ENCODE measurements at regions not wholly inside any gene's neighbourhood (a gene's known extent, or its start where the extent isn't known, plus 50 kb on each side); places are given as distances from the start of the nearest gene placed in this dataset.

DNA sequence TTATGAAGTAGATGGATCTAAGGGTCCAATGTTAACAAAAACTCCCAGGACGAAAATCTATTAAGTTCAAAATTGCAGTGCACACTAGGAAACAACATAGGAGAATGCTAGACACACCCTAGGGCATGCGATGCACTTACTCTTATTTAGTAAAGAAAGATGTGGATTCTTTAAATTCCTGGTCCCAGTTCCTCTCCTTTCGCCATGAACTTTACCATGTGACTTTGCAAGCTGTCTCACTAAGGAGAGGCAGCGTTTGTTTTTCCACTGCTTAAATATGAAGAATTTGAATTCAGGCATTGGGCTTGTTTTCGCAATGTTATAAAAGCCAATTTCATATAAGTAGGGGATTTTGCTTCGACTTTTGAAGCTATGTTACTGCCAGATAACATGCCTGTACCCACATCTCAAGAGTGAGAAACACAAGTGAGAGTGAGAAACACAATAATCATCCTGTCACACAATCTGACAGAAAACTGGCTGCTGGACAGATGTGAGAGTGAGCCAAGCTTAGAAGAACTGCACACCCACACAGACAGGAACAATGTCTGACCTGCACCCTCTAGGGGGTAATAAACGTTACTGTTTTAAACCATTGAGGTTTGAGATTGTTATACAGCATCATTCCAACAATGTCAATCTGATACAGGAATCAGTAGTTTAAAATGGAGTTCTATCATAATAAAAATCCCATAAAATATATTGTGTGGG lies 1308.4 kb downstream of the SLITRK5 start:
- DNase-seq (ENCODE audit: low spot score in 2 of 2): no peak
- no peaks in the 10 kb centered on the region for H3K9me3 ChIP-seq
- H3K27me3 ChIP-seq: no peaks in the 10 kb centered on the region
- TF ChIP-seq, protein P1, sequence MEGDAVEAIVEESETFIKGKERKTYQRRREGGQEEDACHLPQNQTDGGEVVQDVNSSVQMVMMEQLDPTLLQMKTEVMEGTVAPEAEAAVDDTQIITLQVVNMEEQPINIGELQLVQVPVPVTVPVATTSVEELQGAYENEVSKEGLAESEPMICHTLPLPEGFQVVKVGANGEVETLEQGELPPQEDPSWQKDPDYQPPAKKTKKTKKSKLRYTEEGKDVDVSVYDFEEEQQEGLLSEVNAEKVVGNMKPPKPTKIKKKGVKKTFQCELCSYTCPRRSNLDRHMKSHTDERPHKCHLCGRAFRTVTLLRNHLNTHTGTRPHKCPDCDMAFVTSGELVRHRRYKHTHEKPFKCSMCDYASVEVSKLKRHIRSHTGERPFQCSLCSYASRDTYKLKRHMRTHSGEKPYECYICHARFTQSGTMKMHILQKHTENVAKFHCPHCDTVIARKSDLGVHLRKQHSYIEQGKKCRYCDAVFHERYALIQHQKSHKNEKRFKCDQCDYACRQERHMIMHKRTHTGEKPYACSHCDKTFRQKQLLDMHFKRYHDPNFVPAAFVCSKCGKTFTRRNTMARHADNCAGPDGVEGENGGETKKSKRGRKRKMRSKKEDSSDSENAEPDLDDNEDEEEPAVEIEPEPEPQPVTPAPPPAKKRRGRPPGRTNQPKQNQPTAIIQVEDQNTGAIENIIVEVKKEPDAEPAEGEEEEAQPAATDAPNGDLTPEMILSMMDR (IDR thresholded peaks at IDR 0.05): no peak
- no peak for TF ChIP-seq POLR2A (IDR thresholded peaks at IDR 0.05)
- TF ChIP-seq POLR2AphosphoS5 (IDR thresholded peaks at IDR 0.05): no peak
- H3K27ac ChIP-seq: no peak overlapping the region
- H3K36me3 ChIP-seq: no peaks in the 10 kb centered on the region
- intact Hi-C loops (cut with DNase I; ENCODE audit: low total_unique reads): no loop called here
- no peaks in the 10 kb centered on the region for H3K4me1 ChIP-seq
- H3K4me3 ChIP-seq: no peak overlapping the region

DNA sequence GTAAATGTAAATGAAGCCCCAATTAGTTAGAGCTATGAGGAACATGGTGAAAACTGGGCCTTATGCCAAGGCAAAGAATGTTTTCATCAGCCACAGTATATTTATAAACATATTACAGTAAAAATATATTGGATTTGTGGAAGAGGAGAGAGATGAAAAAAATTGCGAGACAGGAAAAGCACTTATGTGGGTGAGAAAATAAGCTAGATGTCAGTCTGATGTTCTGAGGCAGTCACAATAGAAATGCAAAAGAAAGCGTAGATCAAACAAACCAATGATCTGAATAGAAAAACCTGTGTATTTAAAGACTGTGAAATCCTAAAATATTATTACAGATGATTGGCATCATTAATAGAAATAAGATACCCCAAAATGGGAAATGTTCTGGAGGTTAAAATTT lies 1332.5 kb downstream of the SLITRK5 start:
- no peak overlapping the region for H3K27ac ChIP-seq
- no peaks in the 10 kb centered on the region for H3K27me3 ChIP-seq
- intact Hi-C loops (cut with DNase I; ENCODE audit: low total_unique reads): loop anchor here (5.0 kb wide), 1 partner anchor 234 kb away; no protein-coding TSS in a partner anchor
- TF ChIP-seq POLR2AphosphoS5 (IDR thresholded peaks at IDR 0.05) (no peak), POLR2A (IDR thresholded peaks at IDR 0.05) (no peak)
- TF ChIP-seq, protein P1 (IDR thresholded peaks at IDR 0.05): no peak
- no peaks in the 10 kb centered on the region for H3K4me1 ChIP-seq
- no peak for DNase-seq (ENCODE audit: low spot score in 2 of 2)
- H3K9me3 ChIP-seq: no peaks in the 10 kb centered on the region
- H3K4me3 ChIP-seq: no peak overlapping the region
- H3K36me3 ChIP-seq: no peaks in the 10 kb centered on the region

DNA sequence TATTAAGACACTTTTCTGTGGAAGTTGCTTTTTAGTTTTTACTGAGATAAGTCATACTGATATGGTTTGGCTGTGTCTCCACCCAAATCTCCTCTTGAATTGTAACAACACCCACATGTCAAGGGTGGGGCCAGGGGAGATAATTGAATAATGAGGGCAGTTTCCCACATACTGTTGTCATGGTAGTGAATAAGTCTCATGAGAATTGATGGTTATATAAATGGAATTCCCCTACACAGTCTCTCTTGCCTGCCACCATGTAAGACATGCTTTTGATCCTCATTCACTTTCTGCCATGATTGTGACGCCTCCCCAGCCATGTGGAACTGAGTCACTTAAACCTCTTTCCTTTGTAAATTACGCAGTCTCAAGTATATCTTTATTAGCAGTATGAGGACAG lies 1340.4 kb downstream of the SLITRK5 start:
- Histone ChIP-seq H3K27ac (no peak overlapping the region), H3K27me3 (no peaks in the 10 kb centered on the region), H3K9me3 (no peaks in the 10 kb centered on the region), H3K36me3 (no peaks in the 10 kb centered on the region), H3K4me3 (no peak overlapping the region), H3K4me1 (no peaks in the 10 kb centered on the region)
- intact Hi-C loops (cut with DNase I; ENCODE audit: low total_unique reads): no loop called here
- no peak for DNase-seq (ENCODE audit: low spot score in 2 of 2)
- TF ChIP-seq, protein P1 (IDR thresholded peaks at IDR 0.05): no peak
- TF ChIP-seq POLR2AphosphoS5 (IDR thresholded peaks at IDR 0.05): no peak

DNA sequence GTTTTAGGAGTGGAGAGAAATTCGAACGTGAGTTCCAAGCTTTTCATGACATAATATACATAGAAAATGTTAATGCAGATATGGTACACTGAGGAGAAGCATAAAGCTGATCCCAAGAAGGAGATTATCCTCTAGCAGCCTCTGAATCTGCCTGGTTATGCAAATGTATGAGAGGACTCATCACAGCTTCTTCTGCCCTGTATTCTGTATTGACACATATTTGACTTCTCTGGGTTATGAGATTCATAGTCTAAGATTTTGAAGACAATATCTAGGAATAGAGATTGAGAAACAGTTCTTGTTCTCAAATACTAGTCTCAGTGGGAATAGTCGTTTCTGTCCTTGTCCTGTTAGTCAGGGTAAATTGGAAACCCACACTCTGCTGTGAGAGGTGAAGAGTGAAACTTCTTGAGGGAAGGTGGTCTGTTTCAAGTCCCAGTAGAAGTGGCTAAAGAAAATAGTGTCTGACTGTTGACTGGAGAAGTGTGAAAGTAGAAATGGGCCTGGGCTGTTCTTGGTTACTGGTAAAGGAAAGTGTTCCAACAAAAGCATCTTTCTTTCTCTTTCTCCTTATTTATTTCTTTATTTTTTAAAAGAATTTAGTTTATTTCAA lies 1356.6 kb downstream of the SLITRK5 start:
- Histone ChIP-seq H3K27ac (no peak overlapping the region), H3K27me3 (no peaks in the 10 kb centered on the region), H3K4me1 (no peaks in the 10 kb centered on the region), H3K36me3 (no peaks in the 10 kb centered on the region), H3K9me3 (peaks cover 0 to under 1% of the 10 kb centered on the region in 2 donors), H3K4me3 (no peak overlapping the region)
- TF ChIP-seq POLR2A (IDR thresholded peaks at IDR 0.05) (no peak), POLR2AphosphoS5 (IDR thresholded peaks at IDR 0.05) (no peak)
- TF ChIP-seq, protein P1 (IDR thresholded peaks at IDR 0.05): no peak
- DNase-seq (ENCODE audit: low spot score in 2 of 2): no peak
- intact Hi-C loops (cut with DNase I; ENCODE audit: low total_unique reads): no loop called here

DNA sequence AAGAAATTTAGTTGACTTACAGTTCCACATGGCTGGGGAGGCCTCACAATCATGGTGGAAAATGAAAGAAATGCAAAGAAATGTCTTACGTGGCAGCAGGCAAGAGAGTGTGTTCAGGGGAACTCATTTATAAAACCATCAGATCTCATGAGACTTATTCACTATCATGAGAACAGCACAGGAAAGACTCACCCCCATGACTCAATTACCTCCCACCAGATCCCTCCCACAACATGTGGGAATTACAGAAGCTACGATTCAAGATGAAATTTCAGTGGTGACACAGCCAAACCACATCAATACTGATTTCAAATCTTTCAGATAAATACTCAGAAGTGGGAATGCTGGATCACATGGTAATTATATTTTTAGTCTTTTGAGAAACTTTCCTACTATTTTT lies 1357.9 kb downstream of the SLITRK5 start:
- TF ChIP-seq POLR2AphosphoS5 (IDR thresholded peaks at IDR 0.05): no peak
- TF ChIP-seq, protein P1 (IDR thresholded peaks at IDR 0.05): no peak
- no peak for TF ChIP-seq POLR2A (IDR thresholded peaks at IDR 0.05)
- no peak overlapping the region for H3K27ac ChIP-seq
- DNase-seq (ENCODE audit: low spot score in 2 of 2): no peak

More for the DNA sequence above, 1357.9 kb downstream of the SLITRK5 start:
- Histone ChIP-seq H3K4me1 (no peaks in the 10 kb centered on the region), H3K36me3 (no peaks in the 10 kb centered on the region), H3K4me3 (no peak overlapping the region), H3K9me3 (peaks cover 0 to 10% of the 10 kb centered on the region in 2 donors), H3K27me3 (no peaks in the 10 kb centered on the region)
- intact Hi-C loops (cut with DNase I; ENCODE audit: low total_unique reads): no loop called here
